B cell (primary cell): ENCODE measurements at regions not wholly inside any gene's neighbourhood (a gene's known extent, or its start where the extent isn't known, plus 50 kb on each side); places are given as distances from the start of the nearest gene placed in this dataset.

Experiments used
- ATAC-seq: fragments of 200-7000 bp; cut with Tn5 transposase; one replicate; pipeline ENCODE4 v1.10.0; 2021; ENCODE audit warnings: low read depth, mild to moderate bottlenecking, moderate number of reproducible peaks, moderate library complexity
- CTCF ChIA-PET: fragments of 350-600 bp; sonication (Branson Sonifier 250); formaldehyde crosslinking; loops from one replicate; lab custom pipeline; 2021; ENCODE audit warnings: antibody characterized with exemption, inconsistent platforms; lab: Charles Lee
- POLR2A ChIA-PET: fragments of 350-600 bp; sonication (Branson Sonifier 250); formaldehyde crosslinking; loops from one replicate; lab custom pipeline; 2021; ENCODE audit warnings: antibody characterized with exemption; lab: Charles Lee
- DNase-seq: peaks from one replicate; pipeline ENCODE4 v3.0.0; 2013
- H2AFZ ChIP-seq: 2 replicates; pipeline ENCODE4 v1.6.1; 2012; ENCODE audit warnings: mild to moderate bottlenecking, low read depth, low read length; ENCODE audit not compliant: insufficient read depth, poor library complexity, severe bottlenecking
- H3K27ac ChIP-seq, 2 donors: 1 replicate in 1 of 2; 2 replicates in 1 of 2; pipeline ENCODE4 v1.5.1; 2012 to 2013; ENCODE audit warnings: low read length in 2 of 2, mild to moderate bottlenecking in 2 of 2, moderate library complexity in 1 of 2
- H3K27me3 ChIP-seq, 4 experiments: fragments of 200-600 bp in 1 of 4; sonication (generic) in 1 of 4; replicated peaks in 1 of 4; 1 replicate in 2 of 4; 2 replicates in 2 of 4; pipeline versions ENCODE4 v1.6.1 to v1.7.0; 2013 to 2016; ENCODE audit warnings: low read length in 3 of 4, mild to moderate bottlenecking in 2 of 4, mixed read lengths in 1 of 4, moderate library complexity in 1 of 4; ENCODE audit not compliant: insufficient read depth in 4 of 4, control insufficient read depth in 3 of 4; ENCODE audit errors: control extremely low read depth in 1 of 4
- H3K36me3 ChIP-seq, 2 experiments: replicated peaks in 1 of 2; 1 replicate in 1 of 2; 2 replicates in 1 of 2; pipeline versions ENCODE4 v1.6.1 to v1.7.1; 2013; ENCODE audit warnings: low read length in 1 of 2; ENCODE audit not compliant: insufficient read depth in 2 of 2, control insufficient read depth in 1 of 2; ENCODE audit errors: control extremely low read depth in 1 of 2, extremely low read depth in 1 of 2
- H3K4me1 ChIP-seq, 2 donors: fragments of 200-600 bp in 1 of 2; sonication (generic) in 1 of 2; 1 replicate in 1 of 2; 2 replicates in 1 of 2; pipeline versions ENCODE4 v1.5.1 to v1.6.1; 2013 to 2017; ENCODE audit warnings: low read length in 2 of 2; ENCODE audit not compliant: control insufficient read depth in 2 of 2, insufficient read depth in 2 of 2
- H3K4me2 ChIP-seq: replicated peaks from 2 replicates; pipeline ENCODE3; 2012; ENCODE audit warnings: mild to moderate bottlenecking, low read depth, low read length; ENCODE audit not compliant: poor library complexity, severe bottlenecking
- H3K4me3 ChIP-seq, 5 experiments: fragments of 200-600 bp in 1 of 5; sonication (generic) in 1 of 5; 1 replicate in 3 of 5; 2 replicates in 2 of 5; pipeline versions ENCODE4 v1.5.1 to v1.7.0; 2011 to 2016; ENCODE audit warnings: low read length in 4 of 5, mild to moderate bottlenecking in 4 of 5, low read depth in 2 of 5, control low read depth in 1 of 5, moderate library complexity in 1 of 5; ENCODE audit not compliant: insufficient read depth in 1 of 5; ENCODE audit errors: control extremely low read depth in 1 of 5, extremely low read depth in 1 of 5
- H3K79me2 ChIP-seq: fragments of 200-600 bp; sonication (generic); one replicate; pipeline ENCODE4 v1.6.0; 2016; ENCODE audit warnings: low read length; ENCODE audit not compliant: control insufficient read depth, insufficient read depth
- H3K9ac ChIP-seq: fragments of 200-600 bp; sonication (generic); 2 replicates; pipeline ENCODE4 v1.6.1; 2017; ENCODE audit warnings: mild to moderate bottlenecking, low read length, moderate library complexity
- H3K9me3 ChIP-seq, 3 donors: one replicate each; pipeline versions ENCODE4 v1.6.1 to v1.7.1; 2013; ENCODE audit warnings: low read length in 2 of 3; ENCODE audit not compliant: control insufficient read depth in 2 of 3, insufficient read depth in 1 of 3; ENCODE audit errors: control extremely low read depth in 1 of 3
- H4K20me1 ChIP-seq: 2 replicates; pipeline ENCODE4 v1.6.0; 2012; ENCODE audit warnings: mild to moderate bottlenecking, low read length; ENCODE audit not compliant: insufficient read depth, control insufficient read depth, poor library complexity, severe bottlenecking
- H3K27ac Mint-ChIP-seq: one replicate; pipeline ENCODE4 v1.8.0; 2021; ENCODE audit warnings: mixed read lengths
- H3K27me3 Mint-ChIP-seq: one replicate; pipeline ENCODE4 v1.8.0; 2021; ENCODE audit warnings: mixed read lengths
- H3K4me1 Mint-ChIP-seq: one replicate; pipeline ENCODE4 v1.8.0; 2021; ENCODE audit warnings: mixed read lengths
- H3K4me3 Mint-ChIP-seq: one replicate; pipeline ENCODE4 v1.8.0; 2021; ENCODE audit warnings: mixed read lengths
- H3K9me3 Mint-ChIP-seq: one replicate; pipeline ENCODE4 v1.8.0; 2022; ENCODE audit warnings: mixed read lengths; ENCODE audit not compliant: insufficient read depth
- EZH2 ChIP-seq: IDR thresholded peaks from 2 replicates; pipeline ENCODE4 v1.6.1; 2012; ENCODE audit warnings: borderline replicate concordance, low read depth, mild to moderate bottlenecking, moderate library complexity, low read length; ENCODE audit not compliant: insufficient read depth, poor library complexity, severe bottlenecking
- WGBS: methylation state at CpG from one replicate; pipeline ENCODE4 v1.1.5; 2013; ENCODE audit warnings: missing lambda C conversion rate; ENCODE audit not compliant: insufficient coverage; 5-methylcytosine and 5-hydroxymethylcytosine counted together
- intact Hi-C: fragments of 100-400 bp; cut with micrococcal nuclease; formaldehyde crosslinking; loops from one replicate; pipeline ENCODE4 v1.10.0; 2022
- TF ChIP-seq, protein P1 (sequence below): fragments of 200-600 bp; IDR thresholded peaks from one replicate; pipeline ENCODE4 v1.8.0; 2022; ENCODE audit warnings: antibody characterized with exemption, mild to moderate bottlenecking

DNA sequence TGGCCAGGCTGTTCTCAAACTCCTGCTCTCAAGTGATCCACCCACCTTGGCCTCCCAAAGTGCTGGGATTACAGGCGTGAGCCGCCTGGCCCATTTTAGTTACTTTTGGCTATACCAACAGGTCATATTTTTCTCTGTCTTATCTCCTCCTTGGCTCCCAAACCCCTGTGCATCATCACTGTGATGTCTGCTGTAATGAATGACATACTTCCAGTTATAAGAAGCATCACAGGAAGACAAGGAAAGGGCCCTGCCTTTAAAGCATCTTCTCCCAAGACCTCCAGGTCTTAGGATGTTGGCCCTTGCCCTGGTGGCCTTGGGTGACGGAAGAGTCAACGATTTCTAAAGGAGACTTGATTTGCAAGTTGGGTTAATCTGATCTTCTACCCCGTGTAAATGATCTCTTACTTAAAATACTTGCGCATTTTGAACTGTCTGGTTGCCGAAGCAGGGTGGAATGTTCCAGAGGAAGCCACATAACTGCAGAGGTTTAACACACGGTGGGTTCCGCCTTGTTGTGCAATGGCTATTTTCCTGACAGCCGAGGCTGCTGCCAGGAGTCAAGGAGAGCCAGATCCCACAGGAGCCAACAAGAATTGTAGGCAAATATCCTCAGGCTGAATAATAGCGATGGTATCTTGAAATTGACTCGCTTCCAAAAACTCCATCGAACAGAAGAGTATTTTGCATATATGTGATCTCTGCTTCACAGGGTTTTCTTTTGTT, 55.7 kb upstream of the PLXNC1 start:
- Histone ChIP-seq H3K9me3 (no peaks in the 10 kb centered on the region), H4K20me1 (no peaks in the 10 kb centered on the region), H3K36me3 (no peaks in the 10 kb centered on the region), H3K4me2 (no peak overlapping the region), H3K4me3 (no peak overlapping the region), H3K79me2 (no peaks in the 10 kb centered on the region), H3K27me3 (peaks cover 0 to 4% (median 0%) of the 10 kb centered on the region in 4 experiments), H2AFZ (no peak overlapping the region), H3K9ac (no peak overlapping the region), H3K4me1 (no peaks in the 10 kb centered on the region), H3K27ac (no peak overlapping the region)
- Mint-ChIP-seq H3K4me1 (no peaks in the 10 kb centered on the region), H3K4me3 (no peak overlapping the region), H3K27ac (no peak overlapping the region), H3K27me3 (peaks cover 20% of the 10 kb centered on the region), H3K9me3 (no peaks in the 10 kb centered on the region)
- TF ChIP-seq EZH2 = no peak
- TF ChIP-seq, protein P1, sequence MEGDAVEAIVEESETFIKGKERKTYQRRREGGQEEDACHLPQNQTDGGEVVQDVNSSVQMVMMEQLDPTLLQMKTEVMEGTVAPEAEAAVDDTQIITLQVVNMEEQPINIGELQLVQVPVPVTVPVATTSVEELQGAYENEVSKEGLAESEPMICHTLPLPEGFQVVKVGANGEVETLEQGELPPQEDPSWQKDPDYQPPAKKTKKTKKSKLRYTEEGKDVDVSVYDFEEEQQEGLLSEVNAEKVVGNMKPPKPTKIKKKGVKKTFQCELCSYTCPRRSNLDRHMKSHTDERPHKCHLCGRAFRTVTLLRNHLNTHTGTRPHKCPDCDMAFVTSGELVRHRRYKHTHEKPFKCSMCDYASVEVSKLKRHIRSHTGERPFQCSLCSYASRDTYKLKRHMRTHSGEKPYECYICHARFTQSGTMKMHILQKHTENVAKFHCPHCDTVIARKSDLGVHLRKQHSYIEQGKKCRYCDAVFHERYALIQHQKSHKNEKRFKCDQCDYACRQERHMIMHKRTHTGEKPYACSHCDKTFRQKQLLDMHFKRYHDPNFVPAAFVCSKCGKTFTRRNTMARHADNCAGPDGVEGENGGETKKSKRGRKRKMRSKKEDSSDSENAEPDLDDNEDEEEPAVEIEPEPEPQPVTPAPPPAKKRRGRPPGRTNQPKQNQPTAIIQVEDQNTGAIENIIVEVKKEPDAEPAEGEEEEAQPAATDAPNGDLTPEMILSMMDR = no peak
- no peak for DNase-seq
- CTCF ChIA-PET = interaction anchor here (1.0 to 1.9 kb wide), 2 partner anchors 10 to 590 kb away, joined by 3 to 8 read pairs; no protein-coding TSS in a partner anchor
- POLR2A ChIA-PET = no interaction called here
- intact Hi-C loops = no loop called here
- no peak for ATAC-seq
- 95% methylated on average over 7 of the region's 13 CpGs for WGBS

DNA sequence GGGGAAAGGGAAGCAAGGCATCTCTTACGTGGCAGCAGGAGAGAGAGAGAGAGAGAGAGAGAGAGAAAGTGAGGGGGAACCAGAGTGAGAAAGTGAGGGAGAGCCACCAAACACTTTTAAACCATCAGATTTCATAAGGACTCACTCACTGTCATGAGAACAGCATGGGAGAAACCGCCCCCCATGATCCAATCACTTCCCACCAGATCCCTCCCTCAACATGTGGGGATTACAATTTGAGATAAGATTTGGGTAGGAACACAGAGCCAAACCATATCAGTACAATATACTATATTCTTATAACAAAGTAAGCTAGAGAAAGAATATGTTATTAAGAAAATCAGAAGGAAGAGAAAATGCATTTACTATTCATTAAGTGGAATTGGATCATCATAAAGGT, 53.7 kb upstream of the PLXNC1 start:
- TF ChIP-seq, protein P1 = no peak
- no peak for TF ChIP-seq EZH2
- no peaks in the 10 kb centered on the region for H3K79me2 ChIP-seq
- H3K9me3 ChIP-seq = no peaks in the 10 kb centered on the region
- no peak overlapping the region for H3K27ac ChIP-seq
- H3K4me2 ChIP-seq = no peak overlapping the region
- H3K4me3 Mint-ChIP-seq = no peak overlapping the region
- no peak overlapping the region for H3K27ac Mint-ChIP-seq
- H3K27me3 Mint-ChIP-seq = peaks cover 28% of the 10 kb centered on the region
- H3K27me3 ChIP-seq = peaks cover 0 to 14% (median 5%) of the 10 kb centered on the region in 4 experiments
- no peaks in the 10 kb centered on the region for H3K36me3 ChIP-seq
- no CpG with 5 or more reads among the region's 2 CpGs for WGBS
- DNase-seq (no peak), ATAC-seq (no peak)
- H3K9ac ChIP-seq = no peak overlapping the region
- no peaks in the 10 kb centered on the region for H3K4me1 ChIP-seq
- POLR2A ChIA-PET = no interaction called here
- CTCF ChIA-PET = interaction anchor here (1.4 to 1.9 kb wide), 2 partner anchors 8 to 591 kb away, joined by 5 to 8 read pairs; no protein-coding TSS in a partner anchor
- H3K4me1 Mint-ChIP-seq = no peaks in the 10 kb centered on the region
- H3K9me3 Mint-ChIP-seq = no peaks in the 10 kb centered on the region
- no peak overlapping the region for H3K4me3 ChIP-seq
- H2AFZ ChIP-seq = no peak overlapping the region
- H4K20me1 ChIP-seq = no peaks in the 10 kb centered on the region
- intact Hi-C loops = no loop called here
